Limb (tissue), 2 donors: ENCODE measurements at regions not wholly inside any gene's neighbourhood (a gene's known extent, or its start where the extent isn't known, plus 50 kb on each side); places are given as distances from the start of the nearest gene placed in this dataset.

Experiments used
- DNase-seq, 2 donors: peaks; one replicate each; pipeline ENCODE4 v3.0.0-alpha.2; 2016; ENCODE audit errors: extremely low spot score in 2 of 2

DNA sequence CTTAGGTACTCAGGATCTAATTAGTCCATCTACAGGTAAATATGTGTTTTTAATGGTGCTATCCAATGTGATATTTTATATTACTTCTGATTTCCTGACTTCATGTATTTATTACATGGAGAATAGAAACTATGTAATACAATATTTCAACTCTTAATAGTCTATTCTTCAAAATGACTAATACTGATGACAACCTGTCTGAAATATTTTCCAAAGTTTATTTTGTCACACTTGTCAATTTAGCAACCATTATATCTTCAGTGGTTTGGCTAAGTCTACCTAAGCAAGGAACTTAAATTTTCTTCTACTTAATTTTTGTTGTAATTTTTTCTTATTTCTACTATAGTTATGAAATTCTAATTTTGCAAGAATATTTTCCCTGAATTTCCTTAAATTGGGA lies 55.0 kb upstream of the CNTN5 start:
- no peak for DNase-seq

DNA sequence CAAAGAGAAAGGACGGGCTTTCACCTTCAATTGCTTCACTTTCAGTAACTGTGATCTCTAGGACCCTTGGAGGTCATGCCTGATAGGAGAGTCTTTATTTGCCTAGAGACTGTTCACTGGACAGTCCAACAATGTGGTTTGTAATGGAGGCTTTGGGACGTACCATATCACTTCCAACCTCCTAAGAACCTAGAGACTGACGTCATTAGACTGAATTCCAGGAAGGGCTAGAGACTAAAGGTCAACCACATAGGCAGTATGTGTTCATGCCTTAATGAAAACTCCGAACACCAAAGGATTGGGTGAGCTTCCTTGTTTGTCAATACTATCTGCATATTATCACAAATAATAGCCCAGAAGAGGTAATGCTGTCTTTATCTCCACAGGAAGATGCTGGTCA lies 53.7 kb upstream of the CNTN5 start:
- DNase-seq = no peak
